ENCODE measurements at regions not wholly inside any gene's neighbourhood (a gene's known extent, or its start where the extent isn't known, plus 50 kb on each side); places are given as distances from the start of the nearest gene placed in this dataset.

- in situ Hi-C loops (cut with MboI; ENCODE audit: low pct_ligation_motif_present in 1 of 4, low pct_unique_long_range_greater_than_20kb in 1 of 4, low sequenced_read_pairs in 3 of 4) (no loop called here), intact Hi-C loops (cut with DNase I; ENCODE audit: low total_unique reads) (no loop called here)
- Histone ChIP-seq H3K4me1 (no peaks in the 10 kb centered on the region), H3K9me3 (no peaks in the 10 kb centered on the region), H3K36me3 (no peaks in the 10 kb centered on the region), H3K27me3 (no peaks in the 10 kb centered on the region), H3K27ac (no peak overlapping the region), H3K4me3 (no peak overlapping the region)
- DNase-seq: no peak
- TF ChIP-seq CTCF (IDR thresholded peaks at IDR 0.05): no peak
- TF ChIP-seq POLR2AphosphoS5 (IDR thresholded peaks at IDR 0.05): no peak
- WGBS, 2 donors (ENCODE audit: low coverage in 1 of 2): 79 to 87% methylated on average over 3 to 5 of the region's 5 CpGs
These were observed 665.4 kb downstream of the MAT2B start for GRCh38 chr5:164170814-164171213.

- DNase-seq: no peak
- no peak for TF ChIP-seq CTCF (IDR thresholded peaks at IDR 0.05)
- TF ChIP-seq POLR2AphosphoS5 (IDR thresholded peaks at IDR 0.05): no peak
- no peak for TF ChIP-seq POLR2A (IDR thresholded peaks at IDR 0.05)
- no peak for TF ChIP-seq EP300 (IDR thresholded peaks at IDR 0.05; ENCODE audit: low read depth)
- Histone ChIP-seq H3K4me1 (no peaks in the 10 kb centered on the region), H3K27me3 (no peaks in the 10 kb centered on the region), H3K36me3 (no peaks in the 10 kb centered on the region), H3K4me3 (no peak overlapping the region), H3K9me3 (no peaks in the 10 kb centered on the region), H3K27ac (no peak overlapping the region)
- in situ Hi-C loops (cut with MboI; ENCODE audit: low pct_ligation_motif_present in 1 of 4, low pct_unique_long_range_greater_than_20kb in 1 of 4, low sequenced_read_pairs in 3 of 4): no loop called here
- intact Hi-C loops (cut with DNase I; ENCODE audit: low total_unique reads): no loop called here
- WGBS, 2 donors (ENCODE audit: low coverage in 1 of 2): 58 to 69% methylated on average over 2 of the region's 2 CpGs
These were observed 669.7 kb downstream of the MAT2B start for GRCh38 chr5:164175083-164175482.

- H3K4me3 ChIP-seq: no peak overlapping the region
- no peak overlapping the region for H3K27ac ChIP-seq
- TF ChIP-seq CTCF (IDR thresholded peaks at IDR 0.05): no peak
- no peak for TF ChIP-seq POLR2AphosphoS5 (IDR thresholded peaks at IDR 0.05)
- no peak for TF ChIP-seq EP300 (IDR thresholded peaks at IDR 0.05; ENCODE audit: low read depth)
- no peak for TF ChIP-seq POLR2A (IDR thresholded peaks at IDR 0.05)
- no peaks in the 10 kb centered on the region for H3K4me1 ChIP-seq
- no peaks in the 10 kb centered on the region for H3K9me3 ChIP-seq
- WGBS, 2 donors (ENCODE audit: low coverage in 1 of 2): 67 to 71% methylated on average over 2 of the region's 2 CpGs
- intact Hi-C loops (cut with DNase I; ENCODE audit: low total_unique reads): no loop called here
- H3K36me3 ChIP-seq: no peaks in the 10 kb centered on the region
- in situ Hi-C loops (cut with MboI; ENCODE audit: low pct_ligation_motif_present in 1 of 4, low pct_unique_long_range_greater_than_20kb in 1 of 4, low sequenced_read_pairs in 3 of 4): no loop called here
- no peaks in the 10 kb centered on the region for H3K27me3 ChIP-seq
- DNase-seq: no peak
These were observed 674.0 kb downstream of the MAT2B start for GRCh38 chr5:164179406-164179805.

GRCh38 chr5:164181604-164182003 lies 676.2 kb downstream of the MAT2B start:
- H3K4me1 ChIP-seq: no peaks in the 10 kb centered on the region
- no peaks in the 10 kb centered on the region for H3K27me3 ChIP-seq
- in situ Hi-C loops (cut with MboI; ENCODE audit: low pct_ligation_motif_present in 1 of 4, low pct_unique_long_range_greater_than_20kb in 1 of 4, low sequenced_read_pairs in 3 of 4): no loop called here
- no peak overlapping the region for H3K4me3 ChIP-seq
- no peak overlapping the region for H3K27ac ChIP-seq
- no peaks in the 10 kb centered on the region for H3K36me3 ChIP-seq
- TF ChIP-seq POLR2A (IDR thresholded peaks at IDR 0.05): no peak
- 75 to 93% methylated on average over 1 of the region's 1 CpG for WGBS, 2 donors (ENCODE audit: low coverage in 1 of 2)
- no peak for DNase-seq
- H3K9me3 ChIP-seq: no peaks in the 10 kb centered on the region
- intact Hi-C loops (cut with DNase I; ENCODE audit: low total_unique reads): no loop called here

- H3K4me1 ChIP-seq: no peaks in the 10 kb centered on the region
- TF ChIP-seq EP300 (IDR thresholded peaks at IDR 0.05; ENCODE audit: low read depth): no peak
- no peak for TF ChIP-seq CTCF (IDR thresholded peaks at IDR 0.05)
- no peak for TF ChIP-seq POLR2AphosphoS5 (IDR thresholded peaks at IDR 0.05)
- TF ChIP-seq POLR2A (IDR thresholded peaks at IDR 0.05): no peak
- intact Hi-C loops (cut with DNase I; ENCODE audit: low total_unique reads) (no loop called here), in situ Hi-C loops (cut with MboI; ENCODE audit: low pct_ligation_motif_present in 1 of 4, low pct_unique_long_range_greater_than_20kb in 1 of 4, low sequenced_read_pairs in 3 of 4) (no loop called here)
- H3K27me3 ChIP-seq: no peaks in the 10 kb centered on the region
- no peak overlapping the region for H3K27ac ChIP-seq
- H3K9me3 ChIP-seq: no peaks in the 10 kb centered on the region
- no peaks in the 10 kb centered on the region for H3K36me3 ChIP-seq
- H3K4me3 ChIP-seq: no peak overlapping the region
- 66 to 78% methylated on average over 2 to 3 of the region's 3 CpGs for WGBS, 2 donors (ENCODE audit: low coverage in 1 of 2)
- no peak for DNase-seq
These were observed 678.7 kb downstream of the MAT2B start for GRCh38 chr5:164184158-164184557.

Data from transverse colon (tissue), 4 donors.